ENCODE measurements at regions not wholly inside any gene's neighbourhood (a gene's known extent, or its start where the extent isn't known, plus 50 kb on each side); places are given as distances from the start of the nearest gene placed in this dataset.

DNA sequence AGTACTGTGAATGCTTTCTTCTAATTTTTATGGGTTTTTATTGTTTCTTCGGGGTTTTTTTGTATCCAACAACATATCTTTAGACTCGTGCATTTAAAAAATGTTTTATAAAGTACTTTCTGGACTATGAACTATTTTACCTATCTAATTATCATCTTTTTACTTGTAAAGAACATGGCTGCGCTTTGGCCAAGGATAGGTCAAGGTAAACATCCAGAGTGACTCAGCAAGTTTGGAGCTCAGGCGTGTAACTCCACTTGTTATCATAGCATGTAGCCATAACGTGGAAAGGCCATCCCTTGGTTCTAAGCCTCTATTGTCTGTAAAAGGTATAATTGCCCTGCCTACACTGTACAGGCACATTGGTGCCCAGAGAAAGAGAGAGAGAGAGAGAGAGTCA is 818.0 kb upstream of the GOT2 start:
- TF ChIP-seq, protein P1, sequence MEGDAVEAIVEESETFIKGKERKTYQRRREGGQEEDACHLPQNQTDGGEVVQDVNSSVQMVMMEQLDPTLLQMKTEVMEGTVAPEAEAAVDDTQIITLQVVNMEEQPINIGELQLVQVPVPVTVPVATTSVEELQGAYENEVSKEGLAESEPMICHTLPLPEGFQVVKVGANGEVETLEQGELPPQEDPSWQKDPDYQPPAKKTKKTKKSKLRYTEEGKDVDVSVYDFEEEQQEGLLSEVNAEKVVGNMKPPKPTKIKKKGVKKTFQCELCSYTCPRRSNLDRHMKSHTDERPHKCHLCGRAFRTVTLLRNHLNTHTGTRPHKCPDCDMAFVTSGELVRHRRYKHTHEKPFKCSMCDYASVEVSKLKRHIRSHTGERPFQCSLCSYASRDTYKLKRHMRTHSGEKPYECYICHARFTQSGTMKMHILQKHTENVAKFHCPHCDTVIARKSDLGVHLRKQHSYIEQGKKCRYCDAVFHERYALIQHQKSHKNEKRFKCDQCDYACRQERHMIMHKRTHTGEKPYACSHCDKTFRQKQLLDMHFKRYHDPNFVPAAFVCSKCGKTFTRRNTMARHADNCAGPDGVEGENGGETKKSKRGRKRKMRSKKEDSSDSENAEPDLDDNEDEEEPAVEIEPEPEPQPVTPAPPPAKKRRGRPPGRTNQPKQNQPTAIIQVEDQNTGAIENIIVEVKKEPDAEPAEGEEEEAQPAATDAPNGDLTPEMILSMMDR (IDR thresholded peaks at IDR 0.05; ENCODE audit: insufficient read depth, low read length, poor library complexity, severe bottlenecking), result no peak

DNA sequence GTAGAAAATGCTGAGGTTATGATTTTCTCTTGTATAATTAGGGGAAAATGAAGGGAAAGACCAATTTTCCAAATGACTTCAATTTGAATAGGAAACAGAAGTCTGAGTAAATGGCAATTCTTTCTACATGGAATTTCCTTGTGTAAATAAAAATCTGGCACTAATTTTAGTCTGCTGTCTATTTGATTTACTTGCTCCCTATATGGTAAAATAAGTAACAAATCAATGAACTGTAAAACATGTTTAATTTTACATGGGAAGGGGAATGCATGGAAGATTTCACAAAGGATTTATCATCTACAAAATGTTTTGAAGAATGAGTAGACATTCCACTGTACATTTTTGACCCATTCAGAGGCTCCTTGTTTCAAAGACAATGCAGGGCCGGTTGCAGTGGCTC is 811.6 kb upstream of the GOT2 start:
- no peak overlapping the region for H3K4me3 ChIP-seq (replicated peaks; ENCODE audit: low read depth, low read length)
- TF ChIP-seq, protein P1 (IDR thresholded peaks at IDR 0.05; ENCODE audit: insufficient read depth, low read length, poor library complexity, severe bottlenecking), result no peak
- no peaks in the 10 kb centered on the region for H3K27me3 ChIP-seq (replicated peaks; ENCODE audit: control insufficient read depth, insufficient read depth, low read length)
- no peaks in the 10 kb centered on the region for H3K36me3 ChIP-seq (ENCODE audit: control insufficient read depth, insufficient read depth, low read length)
- DNase-seq (ENCODE audit: extremely low read depth, insufficient read length), result no peak

More for the DNA sequence above, 818.0 kb upstream of the GOT2 start:
- H3K36me3 ChIP-seq (ENCODE audit: control insufficient read depth, insufficient read depth, low read length), result no peaks in the 10 kb centered on the region
- H3K4me3 ChIP-seq (replicated peaks; ENCODE audit: low read depth, low read length), result no peak overlapping the region
- no peaks in the 10 kb centered on the region for H3K27me3 ChIP-seq (replicated peaks; ENCODE audit: control insufficient read depth, insufficient read depth, low read length)
- DNase-seq (ENCODE audit: extremely low read depth, insufficient read length), result no peak

DNA sequence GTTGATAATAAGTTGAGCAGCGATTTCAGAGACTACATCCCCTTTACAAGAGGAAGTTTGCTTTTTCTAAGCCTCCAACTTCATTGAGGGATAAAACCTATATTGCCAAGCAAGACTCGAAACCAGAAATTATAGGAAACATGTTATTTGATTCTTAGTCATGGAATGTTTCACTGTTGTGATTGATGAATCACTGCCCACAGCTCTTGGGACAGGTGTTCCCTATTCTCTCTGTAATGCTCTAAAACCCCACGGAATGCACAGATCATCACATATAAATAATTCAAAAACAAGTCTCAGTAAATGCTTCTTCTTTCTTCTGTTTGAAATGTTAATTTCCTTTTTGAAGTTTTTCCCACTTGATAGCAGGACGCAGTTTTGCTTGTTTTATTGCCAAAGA is 809.5 kb upstream of the GOT2 start:
- TF ChIP-seq, protein P1 (IDR thresholded peaks at IDR 0.05; ENCODE audit: insufficient read depth, low read length, poor library complexity, severe bottlenecking), result no peak
- DNase-seq (ENCODE audit: extremely low read depth, insufficient read length), result no peak
- H3K27me3 ChIP-seq (replicated peaks; ENCODE audit: control insufficient read depth, insufficient read depth, low read length), result no peaks in the 10 kb centered on the region

DNA sequence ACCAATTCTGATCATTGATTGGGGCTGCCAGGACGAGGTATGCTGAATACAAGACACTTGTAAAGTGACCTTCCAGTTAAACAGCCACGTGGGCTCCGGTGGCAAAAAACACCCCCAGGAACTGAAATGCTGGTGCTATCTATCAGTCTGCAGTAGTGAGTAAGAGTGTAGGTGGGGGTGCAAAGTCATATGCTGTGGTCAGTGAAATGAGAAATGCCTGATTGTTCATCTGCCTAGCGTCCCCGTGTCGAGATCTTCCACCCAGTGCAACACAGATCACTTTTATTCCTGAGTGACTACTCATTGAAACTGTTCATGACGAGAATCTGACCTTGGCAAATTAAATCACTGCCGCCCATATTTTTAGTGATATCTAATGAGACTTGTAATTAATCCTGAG is 806.5 kb upstream of the GOT2 start:
- no peaks in the 10 kb centered on the region for H3K27me3 ChIP-seq (replicated peaks; ENCODE audit: control insufficient read depth, insufficient read depth, low read length)
- TF ChIP-seq, protein P1 (IDR thresholded peaks at IDR 0.05; ENCODE audit: insufficient read depth, low read length, poor library complexity, severe bottlenecking), result no peak
- H3K4me3 ChIP-seq (replicated peaks; ENCODE audit: low read depth, low read length), result no peak overlapping the region
- no peaks in the 10 kb centered on the region for H3K36me3 ChIP-seq (ENCODE audit: control insufficient read depth, insufficient read depth, low read length)
- DNase-seq (ENCODE audit: extremely low read depth, insufficient read length), result no peak

More for the DNA sequence above, 809.5 kb upstream of the GOT2 start:
- Histone ChIP-seq H3K36me3 (ENCODE audit: control insufficient read depth, insufficient read depth, low read length) (no peaks in the 10 kb centered on the region), H3K4me3 (replicated peaks; ENCODE audit: low read depth, low read length) (no peak overlapping the region)

DNA sequence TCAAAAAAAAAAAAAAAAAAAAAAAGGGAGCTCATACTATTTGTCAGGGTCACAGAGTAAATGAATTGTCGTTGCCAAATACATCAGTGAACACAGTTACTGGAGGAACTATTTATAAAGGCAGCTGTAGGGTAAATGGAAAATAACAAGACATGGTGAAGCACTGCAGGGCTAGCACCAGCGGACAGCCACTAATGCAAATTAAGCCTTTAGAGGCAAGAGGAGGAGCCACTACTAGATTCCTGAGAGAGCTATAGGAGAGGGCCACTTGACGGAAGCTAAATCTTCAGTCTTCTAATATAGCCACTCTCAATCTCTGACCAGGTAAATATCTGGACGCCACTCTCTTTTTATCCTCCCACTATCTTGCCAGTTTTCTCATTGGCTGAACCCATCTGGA is 801.2 kb upstream of the GOT2 start:
- Histone ChIP-seq H3K36me3 (ENCODE audit: control insufficient read depth, insufficient read depth, low read length) (no peaks in the 10 kb centered on the region), H3K4me3 (replicated peaks; ENCODE audit: low read depth, low read length) (no peak overlapping the region), H3K27me3 (replicated peaks; ENCODE audit: control insufficient read depth, insufficient read depth, low read length) (no peaks in the 10 kb centered on the region)
- TF ChIP-seq, protein P1 (IDR thresholded peaks at IDR 0.05; ENCODE audit: insufficient read depth, low read length, poor library complexity, severe bottlenecking), result no peak
- DNase-seq (ENCODE audit: extremely low read depth, insufficient read length), result no peak

Measured in GM06990 (cell line).